SK-N-SH (cell line): ENCODE measurements at regions not wholly inside any gene's neighbourhood (a gene's known extent, or its start where the extent isn't known, plus 50 kb on each side); places are given as distances from the start of the nearest gene placed in this dataset.
A peak's percentile ranks its signal among the peaks of the same experiment; 100 is the strongest.

Source experiments
- CTCF ChIA-PET: fragments of 300-600, 350-600 bp; formaldehyde crosslinking; extraction: SDS; loops from one replicate; lab custom pipeline; 2021; lab: Yijun Ruan, JAX
- POLR2A ChIA-PET: fragments of 350-600 bp; sonication (Branson Sonifier 250); formaldehyde crosslinking; extraction: SDS; loops from one replicate; lab custom pipeline; 2020; ENCODE audit warnings: antibody characterized with exemption, inconsistent platforms; lab: Yijun Ruan, JAX
- DNase-seq: peaks from one replicate; pipeline ENCODE4 v3.0.0; 2012
- H2AFZ ChIP-seq: fragments of 200-600 bp; sonication (generic); 2 replicates; pipeline ENCODE4 v1.8.1; 2016; ENCODE audit warnings: antibody characterized with exemption, mild to moderate bottlenecking, low read depth
- H3F3A ChIP-seq: fragments of 200-600 bp; sonication (generic); replicated peaks from 2 replicates; pipeline ENCODE3; 2016; ENCODE audit warnings: antibody characterized with exemption, mild to moderate bottlenecking; ENCODE audit not compliant: insufficient read depth
- H3K27ac ChIP-seq, 2 experiments: fragments of 200-500 bp in 1 of 2; fragments of 200-600 bp in 1 of 2; sonication (Bioruptor generic) in 1 of 2; sonication (generic), shearing (Covaris generic) in 1 of 2; 2 replicates each; pipeline versions ENCODE4 v1.5.1 to v1.6.1; 2014 to 2016; ENCODE audit warnings: low read depth in 2 of 2, inconsistent platforms in 1 of 2, low read length in 1 of 2, mild to moderate bottlenecking in 1 of 2, mixed read lengths in 1 of 2
- H3K27me3 ChIP-seq: fragments of 200-600 bp; sonication (generic), shearing (Covaris generic); 2 replicates; pipeline ENCODE4 v1.6.1; 2016; ENCODE audit warnings: mixed run types; ENCODE audit not compliant: insufficient read depth
- H3K36me3 ChIP-seq, 2 experiments: fragments of 200-500 bp in 1 of 2; fragments of 200-600 bp in 1 of 2; sonication (Bioruptor generic) in 1 of 2; sonication (generic) in 1 of 2; replicated peaks in 1 of 2; 2 replicates each; pipeline versions ENCODE3 to v1.5.1; 2014 to 2016; ENCODE audit warnings: low read length in 1 of 2, mild to moderate bottlenecking in 1 of 2; ENCODE audit not compliant: insufficient read depth in 2 of 2, control insufficient read depth in 1 of 2
- H3K4me1 ChIP-seq, 2 experiments: fragments of 200-500 bp in 1 of 2; fragments of 200-600 bp in 1 of 2; sonication (Bioruptor generic) in 1 of 2; sonication (generic), shearing (Covaris generic) in 1 of 2; 2 replicates each; pipeline versions ENCODE4 v1.5.1 to v1.6.1; 2014 to 2016; ENCODE audit warnings: low read depth in 1 of 2, low read length in 1 of 2, mixed run types in 1 of 2; ENCODE audit not compliant: insufficient read depth in 2 of 2, control insufficient read depth in 1 of 2
- H3K4me2 ChIP-seq: fragments of 200-600 bp; sonication (generic), shearing (Covaris generic); 2 replicates; pipeline ENCODE4 v1.6.1; 2017; ENCODE audit warnings: mixed run types
- H3K4me3 ChIP-seq, 2 experiments: fragments of 200-500 bp in 1 of 2; fragments of 200-600 bp in 1 of 2; sonication (Bioruptor generic) in 1 of 2; sonication (generic), shearing (Covaris generic) in 1 of 2; 2 replicates each; pipeline versions ENCODE4 v1.5.1 to v1.8.1; 2014 to 2016; ENCODE audit warnings: low read depth in 2 of 2, inconsistent platforms in 1 of 2, low read length in 1 of 2, mild to moderate bottlenecking in 1 of 2, mixed read lengths in 1 of 2, moderate library complexity in 1 of 2
- H3K79me2 ChIP-seq: fragments of 200-600 bp; sonication (generic); 2 replicates; pipeline ENCODE4 v1.8.1; 2017; ENCODE audit warnings: mild to moderate bottlenecking; ENCODE audit not compliant: insufficient read depth
- H3K9ac ChIP-seq: fragments of 200-600 bp; sonication (generic); 2 replicates; pipeline ENCODE4 v1.6.1; 2017; ENCODE audit warnings: mixed run types
- H3K9me2 ChIP-seq: fragments of 200-600 bp; sonication (generic); 2 replicates; pipeline ENCODE4 v1.6.1; 2017; ENCODE audit warnings: mixed run types
- H3K9me3 ChIP-seq: fragments of 200-600 bp; sonication (generic); 2 replicates; pipeline ENCODE4 v1.6.1; 2017; ENCODE audit warnings: mixed run types, mild to moderate bottlenecking, moderate library complexity
- H4K20me1 ChIP-seq: fragments of 200-600 bp; sonication (generic); 2 replicates; pipeline ENCODE4 v1.6.1; 2017; ENCODE audit warnings: mild to moderate bottlenecking, mixed run types; ENCODE audit not compliant: insufficient read depth
- CTCF ChIP-seq: fragments of 200-600 bp; sonication (generic); IDR thresholded peaks from 2 replicates; pipeline ENCODE4 v1.6.1; 2017; ENCODE audit warnings: antibody characterized with exemption, mild to moderate bottlenecking, moderate library complexity
- ELF1 ChIP-seq: IDR thresholded peaks from 2 replicates; pipeline ENCODE4 v1.4.0; 2012
- EP300 ChIP-seq, 2 experiments: IDR thresholded peaks; 2 replicates each; pipeline versions ENCODE4 v1.4.0 to v1.6.1; 2012; ENCODE audit warnings: borderline replicate concordance in 1 of 2, low read depth in 1 of 2, low read length in 1 of 2
- EZH2phosphoT487 ChIP-seq: fragments of 200-600 bp; sonication (generic); IDR thresholded peaks from 2 replicates; pipeline ENCODE4 v1.6.1; 2017; ENCODE audit warnings: low read depth, mixed run types, mild to moderate bottlenecking, antibody characterized with exemption, moderate library complexity, borderline replicate concordance
- FOSL2 ChIP-seq: IDR thresholded peaks from 2 replicates; pipeline ENCODE4 v1.4.0; 2012; ENCODE audit warnings: low read depth, mild to moderate bottlenecking, moderate library complexity, borderline replicate concordance
- FOXJ3 ChIP-seq: sonication (generic); formaldehyde crosslinking; IDR thresholded peaks from 2 replicates; pipeline ENCODE4 v1.5.1; 2020; ENCODE audit warnings: mild to moderate bottlenecking, missing genetic modification reagents
- GABPA ChIP-seq: IDR thresholded peaks from 2 replicates; pipeline ENCODE4 v1.4.0; 2012; ENCODE audit warnings: low read depth, mild to moderate bottlenecking
- GATA2 ChIP-seq: sonication (generic); formaldehyde crosslinking; IDR thresholded peaks from 2 replicates; pipeline ENCODE4 v1.5.0; 2020; ENCODE audit warnings: mild to moderate bottlenecking, missing genetic modification reagents
- PBX3 ChIP-seq: IDR thresholded peaks from 2 replicates; pipeline ENCODE4; 2012
- RCOR1 ChIP-seq: fragments of 150-350 bp; IDR thresholded peaks from 2 replicates; pipeline ENCODE4 v1.6.1; 2017; ENCODE audit warnings: antibody characterized with exemption, low read length
- RFX5 ChIP-seq: IDR thresholded peaks from 2 replicates; pipeline ENCODE4 v1.6.1; 2012; ENCODE audit warnings: mild to moderate bottlenecking, improper control_type of control experiment, low read length
- RXRA ChIP-seq: IDR thresholded peaks from 2 replicates; pipeline ENCODE4 v1.4.0; 2012; ENCODE audit warnings: low read depth, mild to moderate bottlenecking, borderline replicate concordance
- SIN3A ChIP-seq: IDR thresholded peaks from 2 replicates; pipeline ENCODE4 v1.6.1; 2012; ENCODE audit warnings: low read depth, mild to moderate bottlenecking, low read length, moderate library complexity, borderline replicate concordance
- TEAD4 ChIP-seq: IDR thresholded peaks from 2 replicates; pipeline ENCODE4 v1.4.0; 2012; ENCODE audit warnings: mild to moderate bottlenecking, borderline replicate concordance; ENCODE audit not compliant: insufficient read depth
- USF2 ChIP-seq: fragments of 150-350 bp; IDR thresholded peaks from 2 replicates; pipeline ENCODE4 v1.6.1; 2017; ENCODE audit warnings: antibody characterized with exemption, low read length, low read depth, borderline replicate concordance
- WGBS: methylation state at CpG from one replicate; pipeline ENCODE4 v1.1.6; 2017; ENCODE audit warnings: low lambda C conversion rate; 5-methylcytosine and 5-hydroxymethylcytosine counted together

GRCh38 chr11:123301013-123301591 lies 106.1 kb upstream of the CLMP start:
- Histone ChIP-seq H3K4me3 (0 out of 4 replicates have a peak overlapping the region, but pooled peaks of 1 of the 2 experiments have one; percentile 3), H2AFZ (peak overlapping the region; percentile 39; the same call in 1 of the 2 replicates), H3K79me2 (no peaks in the 10 kb centered on the region), H3F3A (no peaks in the 10 kb centered on the region), H4K20me1 (no peaks in the 10 kb centered on the region), H3K9me2 (no peaks in the 10 kb centered on the region), H3K4me2 (peak overlapping the region; percentile 63), H3K9ac (no peak overlapping the region), H3K27me3 (no peaks in the 10 kb centered on the region), H3K27ac (no peak overlapping the region), H3K4me1 (peaks cover 11 to 19% of the 10 kb centered on the region in 2 experiments; a peak in 3 of 4 replicates), H3K36me3 (no peaks in the 10 kb centered on the region), H3K9me3 (no peaks in the 10 kb centered on the region)
- POLR2A ChIA-PET: no interaction called here
- no peak for DNase-seq
- TF ChIP-seq FOXJ3 (no peak), PBX3 (peak; percentile 51)
- CTCF ChIA-PET: interaction anchor here (0.6 to 9.5 kb wide), 32 partner anchors 8 to 370 kb away, joined by 3 to 118 read pairs (median 4); no protein-coding TSS in a partner anchor
- 84% methylated on average over 3 of the region's 3 CpGs for WGBS

- Histone ChIP-seq H3K9me3 (no peaks in the 10 kb centered on the region), H2AFZ (no peak overlapping the region), H3K36me3 (no peaks in the 10 kb centered on the region), H3K4me3 (no peak overlapping the region), H3K27me3 (no peaks in the 10 kb centered on the region), H4K20me1 (no peaks in the 10 kb centered on the region), H3K4me1 (peaks cover 4 to 19% of the 10 kb centered on the region in 2 experiments; a peak in 3 of 4 replicates), H3F3A (no peaks in the 10 kb centered on the region), H3K27ac (no peak overlapping the region), H3K4me2 (no peak overlapping the region), H3K9me2 (no peaks in the 10 kb centered on the region), H3K79me2 (no peaks in the 10 kb centered on the region), H3K9ac (no peak overlapping the region)
- WGBS: 91% methylated on average over 6 of the region's 7 CpGs
- CTCF ChIA-PET: interaction anchor here (0.8 to 9.5 kb wide), 10 partner anchors 9 to 196 kb away, joined by 3 to 118 read pairs (median 3); no protein-coding TSS in a partner anchor
- no peak for DNase-seq
- POLR2A ChIA-PET: no interaction called here
- no peak for TF ChIP-seq TEAD4
- TF ChIP-seq SIN3A: no peak
- TF ChIP-seq PBX3: no peak
- no peak for TF ChIP-seq FOSL2
- no peak for TF ChIP-seq GABPA
- TF ChIP-seq GATA2 (CRISPR knock-in tag): no peak
- no peak for TF ChIP-seq ELF1
- no peak for TF ChIP-seq RCOR1
- no peak for TF ChIP-seq USF2
- TF ChIP-seq RFX5: no peak
- TF ChIP-seq EP300 (IDR thresholded peaks at IDR 0.05; ENCODE audit: borderline replicate concordance in 1 of 2, low read depth in 1 of 2, low read length in 1 of 2): no peak
- no peak for TF ChIP-seq CTCF
- no peak for TF ChIP-seq EZH2phosphoT487
- TF ChIP-seq RXRA: no peak
Measured at GRCh38 chr11:123299721-123300120, 104.7 kb upstream of the CLMP start.
